Vagina (tissue), 2 donors: ENCODE measurements at regions not wholly inside any gene's neighbourhood (a gene's known extent, or its start where the extent isn't known, plus 50 kb on each side); places are given as distances from the start of the nearest gene placed in this dataset.
"Not testable (repeated sequence)": the region's sequence is repeated elsewhere in the genome, so short reads cannot be mapped to it uniquely, and the experiment has no call there.

Source experiments
- DNase-seq, 2 donors: peaks; one replicate each; pipeline ENCODE4 v3.0.0-alpha.2; 2017; ENCODE audit errors: extremely low spot score in 2 of 2
- H3K27ac ChIP-seq: fragments of 200-600 bp; sonication (generic); one replicate; pipeline ENCODE4 v1.5.1; 2019
- H3K27me3 ChIP-seq: fragments of 200-600 bp; sonication (generic); one replicate; pipeline ENCODE4 v1.5.1; 2019
- H3K36me3 ChIP-seq, 2 donors: fragments of 200-600 bp; sonication (generic); one replicate each; pipeline ENCODE4 v1.5.1; 2017 to 2019
- H3K4me1 ChIP-seq: fragments of 200-600 bp; sonication (generic); one replicate; pipeline ENCODE4 v1.5.1; 2019
- H3K4me3 ChIP-seq, 2 donors: fragments of 200-600 bp; sonication (generic); 1 replicate in 1 of 2; 2 replicates in 1 of 2; pipeline ENCODE4 v1.5.1; 2016 to 2019
- H3K9me3 ChIP-seq: fragments of 200-600 bp; sonication (generic); one replicate; pipeline ENCODE4 v1.5.1; 2019
- POLR2A ChIP-seq, 2 donors: fragments of 450-650 bp; IDR thresholded peaks; one replicate each; pipeline ENCODE4 v1.6.1; 2017; ENCODE audit warnings: antibody characterized with exemption in 2 of 2, mild to moderate bottlenecking in 2 of 2, moderate library complexity in 2 of 2
- POLR2AphosphoS5 ChIP-seq, 2 donors: sonication (generic); formaldehyde crosslinking; IDR thresholded peaks; one replicate each; pipeline ENCODE4 v1.9.0; 2017; ENCODE audit warnings: antibody characterized with exemption in 2 of 2, mild to moderate bottlenecking in 2 of 2, low read depth in 1 of 2; ENCODE audit not compliant: insufficient read depth in 1 of 2
- intact Hi-C: fragments of 100-400 bp; cut with DNase I; formaldehyde crosslinking; loops from one replicate; pipeline ENCODE4 v1.15.1; 2023
- TF ChIP-seq, protein P1 (sequence below), 3 experiments: fragments of 450-650 bp in 2 of 3; fragments of 200-600 bp in 1 of 3; sonication (generic) in 1 of 3; IDR thresholded peaks; one replicate each; pipeline ENCODE4 v1.5.1; 2017 to 2019; ENCODE audit warnings: antibody characterized with exemption in 3 of 3, mild to moderate bottlenecking in 2 of 3, moderate library complexity in 2 of 3

DNA sequence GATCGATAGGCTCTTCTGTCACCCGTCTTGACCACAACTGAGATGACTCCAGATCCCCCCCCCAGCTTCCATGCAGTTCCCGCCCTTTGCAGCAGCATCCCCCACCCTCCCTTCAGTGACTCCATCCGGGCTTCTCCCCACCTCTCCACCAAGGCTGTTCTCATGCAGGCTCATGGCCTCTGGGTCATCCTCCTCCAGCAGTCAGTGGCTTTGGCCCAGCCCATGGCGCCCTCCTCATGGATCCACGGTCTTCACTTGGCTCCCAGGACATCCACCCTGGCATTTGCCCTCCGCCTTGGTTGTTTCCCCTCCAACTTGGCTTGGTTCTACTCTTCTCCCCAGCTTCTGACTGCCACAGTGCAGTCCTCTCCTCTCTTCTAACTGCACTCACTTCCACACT, 96.7 kb upstream of the RUFY1 start:
- no peak for DNase-seq
- intact Hi-C loops, result no loop called here
- no peak overlapping the region for H3K4me3 ChIP-seq
- no peaks in the 10 kb centered on the region for H3K27me3 ChIP-seq
- H3K36me3 ChIP-seq, result no peaks in the 10 kb centered on the region
- no peaks in the 10 kb centered on the region for H3K4me1 ChIP-seq
- no peak for TF ChIP-seq POLR2A (IDR thresholded peaks at IDR 0.05)
- no peaks in the 10 kb centered on the region for H3K9me3 ChIP-seq
- H3K27ac ChIP-seq, result no peak overlapping the region

DNA sequence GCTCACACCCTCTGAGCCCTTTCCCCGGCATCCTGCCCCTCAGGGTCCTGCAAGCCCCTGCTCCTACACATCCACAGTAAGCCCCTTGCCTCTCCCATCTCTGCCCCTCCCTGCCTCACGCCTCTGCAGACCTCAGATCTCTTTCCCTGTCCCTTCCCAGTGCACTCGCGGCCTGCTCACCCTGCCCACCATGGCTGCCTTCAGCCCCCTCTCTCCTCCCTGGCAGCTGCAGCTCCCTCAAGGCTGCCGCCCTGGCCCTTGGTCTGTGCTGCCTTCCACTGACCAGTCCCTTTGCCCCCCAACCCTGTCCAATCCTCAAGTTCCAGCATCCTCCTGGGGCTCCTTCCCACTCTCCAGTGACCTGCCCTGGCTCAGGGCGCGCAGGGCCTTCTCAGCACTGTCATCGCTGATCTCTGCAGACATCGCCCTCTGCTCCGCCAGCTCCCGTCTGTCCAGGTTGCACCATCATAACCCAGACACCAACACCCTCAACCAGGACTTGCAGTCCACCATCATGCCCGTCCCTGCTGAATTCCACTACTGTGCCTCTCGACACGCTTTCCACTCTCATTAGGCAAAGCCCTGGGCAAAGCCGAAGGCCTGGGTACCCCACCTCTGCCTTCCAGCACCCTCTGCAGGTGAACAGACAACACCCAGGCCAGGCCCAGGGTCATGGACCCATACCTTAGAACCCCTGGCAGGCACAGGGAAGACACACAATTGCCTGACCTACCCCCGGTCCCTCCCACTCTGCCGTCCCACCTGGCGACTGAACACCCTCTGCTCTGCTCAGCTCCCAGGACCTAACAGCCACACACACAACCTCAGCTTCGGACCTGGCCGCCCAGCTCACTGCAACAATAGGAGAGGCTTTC, 97.8 kb upstream of the RUFY1 start:
- Histone ChIP-seq H3K27ac (no peak overlapping the region), H3K27me3 (no peaks in the 10 kb centered on the region), H3K4me1 (no peaks in the 10 kb centered on the region), H3K36me3 (no peaks in the 10 kb centered on the region), H3K9me3 (no peaks in the 10 kb centered on the region), H3K4me3 (no peak overlapping the region)
- no peak for TF ChIP-seq POLR2A (IDR thresholded peaks at IDR 0.05)
- TF ChIP-seq POLR2AphosphoS5 (IDR thresholded peaks at IDR 0.05; ENCODE audit: insufficient read depth in 1 of 2, low read depth in 1 of 2), result no peak
- TF ChIP-seq, protein P1, sequence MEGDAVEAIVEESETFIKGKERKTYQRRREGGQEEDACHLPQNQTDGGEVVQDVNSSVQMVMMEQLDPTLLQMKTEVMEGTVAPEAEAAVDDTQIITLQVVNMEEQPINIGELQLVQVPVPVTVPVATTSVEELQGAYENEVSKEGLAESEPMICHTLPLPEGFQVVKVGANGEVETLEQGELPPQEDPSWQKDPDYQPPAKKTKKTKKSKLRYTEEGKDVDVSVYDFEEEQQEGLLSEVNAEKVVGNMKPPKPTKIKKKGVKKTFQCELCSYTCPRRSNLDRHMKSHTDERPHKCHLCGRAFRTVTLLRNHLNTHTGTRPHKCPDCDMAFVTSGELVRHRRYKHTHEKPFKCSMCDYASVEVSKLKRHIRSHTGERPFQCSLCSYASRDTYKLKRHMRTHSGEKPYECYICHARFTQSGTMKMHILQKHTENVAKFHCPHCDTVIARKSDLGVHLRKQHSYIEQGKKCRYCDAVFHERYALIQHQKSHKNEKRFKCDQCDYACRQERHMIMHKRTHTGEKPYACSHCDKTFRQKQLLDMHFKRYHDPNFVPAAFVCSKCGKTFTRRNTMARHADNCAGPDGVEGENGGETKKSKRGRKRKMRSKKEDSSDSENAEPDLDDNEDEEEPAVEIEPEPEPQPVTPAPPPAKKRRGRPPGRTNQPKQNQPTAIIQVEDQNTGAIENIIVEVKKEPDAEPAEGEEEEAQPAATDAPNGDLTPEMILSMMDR (IDR thresholded peaks at IDR 0.05), result no peak
- DNase-seq, result no peak
- intact Hi-C loops, result no loop called here

DNA sequence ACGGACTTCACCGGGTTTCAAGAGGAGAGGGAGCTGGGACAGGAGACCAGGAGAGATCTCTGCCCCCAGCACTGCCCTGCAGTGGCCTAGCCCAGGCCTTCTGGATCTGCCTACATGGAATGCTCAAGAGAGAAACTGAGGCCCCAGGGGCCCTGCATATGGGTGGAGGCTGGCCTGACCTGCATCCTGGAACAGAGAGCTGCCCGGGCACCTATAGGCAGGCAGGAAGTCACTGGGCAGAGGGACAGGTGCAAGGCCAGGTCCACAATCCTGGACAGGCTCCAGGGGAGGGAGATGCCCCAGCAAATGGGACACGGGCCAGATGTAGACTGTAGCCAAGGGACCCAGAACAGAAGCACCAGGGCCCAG, 98.5 kb upstream of the RUFY1 start:
- Histone ChIP-seq H3K27me3 (no peaks in the 10 kb centered on the region), H3K36me3 (no peaks in the 10 kb centered on the region), H3K9me3 (no peaks in the 10 kb centered on the region), H3K4me3 (no peak overlapping the region), H3K4me1 (no peaks in the 10 kb centered on the region), H3K27ac (no peak overlapping the region)
- TF ChIP-seq, protein P1 (IDR thresholded peaks at IDR 0.05), result no peak
- no peak for TF ChIP-seq POLR2A (IDR thresholded peaks at IDR 0.05)
- no peak for TF ChIP-seq POLR2AphosphoS5 (IDR thresholded peaks at IDR 0.05; ENCODE audit: insufficient read depth in 1 of 2, low read depth in 1 of 2)
- DNase-seq, result no peak
- intact Hi-C loops, result no loop called here

DNA sequence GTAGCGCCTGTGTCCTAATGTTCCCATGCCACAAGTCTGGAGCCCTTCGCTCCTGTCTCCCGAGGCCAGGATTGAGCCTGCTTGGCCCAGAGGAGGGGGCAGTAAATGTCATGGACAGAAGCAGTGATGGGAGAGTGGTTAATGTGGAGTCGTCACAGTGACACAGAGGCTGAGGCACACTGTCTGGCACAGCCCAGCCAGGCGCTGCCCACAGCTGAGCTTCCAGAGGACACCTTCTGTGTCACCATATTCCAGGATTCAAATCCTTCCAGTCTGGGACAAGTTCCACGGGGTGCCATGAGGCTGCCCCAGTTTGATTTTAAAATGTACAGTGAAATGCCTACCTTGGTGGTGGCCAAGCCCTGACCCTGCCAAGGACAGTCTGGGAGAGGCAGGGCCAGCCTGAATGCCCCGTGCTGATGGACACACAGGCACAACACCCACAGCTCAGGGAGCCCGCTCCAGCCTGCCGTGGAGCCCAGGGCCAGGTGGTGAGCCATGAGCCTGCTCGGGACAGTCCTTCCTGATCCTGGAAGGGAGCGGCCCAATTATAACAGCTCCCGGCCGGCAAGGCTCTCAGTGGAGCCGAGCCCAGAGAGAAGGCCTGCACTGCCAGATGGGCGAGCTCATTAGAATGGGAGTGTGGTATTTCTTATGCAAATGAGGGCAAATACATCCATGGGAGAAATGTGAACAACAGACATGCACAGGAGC, 99.1 kb upstream of the RUFY1 start:
- H3K9me3 ChIP-seq, result no peaks in the 10 kb centered on the region
- H3K4me1 ChIP-seq, result no peaks in the 10 kb centered on the region
- DNase-seq, result no peak
- H3K36me3 ChIP-seq, result no peaks in the 10 kb centered on the region
- H3K27me3 ChIP-seq, result no peaks in the 10 kb centered on the region
- intact Hi-C loops, result no loop called here
- TF ChIP-seq POLR2A (IDR thresholded peaks at IDR 0.05) (no peak), POLR2AphosphoS5 (IDR thresholded peaks at IDR 0.05; ENCODE audit: insufficient read depth in 1 of 2, low read depth in 1 of 2) (no peak)
- TF ChIP-seq, protein P1 (IDR thresholded peaks at IDR 0.05), result no peak
- no peak overlapping the region for H3K27ac ChIP-seq
- no peak overlapping the region for H3K4me3 ChIP-seq

DNA sequence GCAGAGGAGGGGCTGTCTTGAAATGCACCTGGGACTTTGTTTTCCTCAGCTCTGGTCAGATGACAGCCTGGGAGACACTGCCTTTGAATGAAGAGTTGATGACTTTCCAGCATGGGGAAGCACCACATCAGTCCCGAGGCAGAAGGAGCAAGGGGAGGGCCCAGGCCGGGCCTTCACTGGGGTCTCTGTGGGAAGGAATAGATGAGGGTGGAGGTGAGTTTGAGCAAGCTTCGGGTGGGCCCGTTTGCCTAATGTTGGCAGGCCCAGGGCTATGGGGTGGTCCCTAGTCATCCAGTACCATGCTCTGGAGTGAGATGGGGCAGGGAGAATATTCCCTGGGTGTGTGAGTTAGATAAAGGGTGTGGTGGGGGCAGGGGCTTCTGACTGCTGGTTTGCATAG, 100.4 kb upstream of the RUFY1 start:
- H3K9me3 ChIP-seq, H3K27ac ChIP-seq, H3K4me1 ChIP-seq, DNase-seq, H3K4me3 ChIP-seq, intact Hi-C loops, H3K36me3 ChIP-seq, H3K27me3 ChIP-seq: not testable (repeated sequence)

DNA sequence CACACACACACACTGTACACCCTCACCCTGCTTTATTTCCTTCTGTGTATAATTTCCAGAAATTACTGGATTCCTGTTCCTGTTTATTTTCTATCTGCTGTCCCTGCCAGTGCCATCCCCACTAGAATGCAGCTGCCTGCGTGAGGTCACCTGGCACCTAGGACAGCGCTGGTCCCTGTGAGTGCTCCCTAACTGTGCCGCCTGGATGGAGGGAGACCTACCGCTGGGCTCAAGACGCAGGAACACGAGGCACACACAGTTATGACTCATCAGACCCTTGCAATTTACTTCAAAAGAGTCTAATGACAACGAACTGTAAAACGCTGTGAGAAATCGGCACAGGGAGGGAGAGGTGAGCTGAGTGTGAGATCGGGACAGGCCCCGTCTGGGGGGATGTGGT, 102.1 kb upstream of the RUFY1 start:
- intact Hi-C loops, H3K27me3 ChIP-seq, H3K36me3 ChIP-seq, H3K4me1 ChIP-seq, DNase-seq, H3K27ac ChIP-seq, H3K9me3 ChIP-seq, H3K4me3 ChIP-seq: not testable (repeated sequence)

DNA sequence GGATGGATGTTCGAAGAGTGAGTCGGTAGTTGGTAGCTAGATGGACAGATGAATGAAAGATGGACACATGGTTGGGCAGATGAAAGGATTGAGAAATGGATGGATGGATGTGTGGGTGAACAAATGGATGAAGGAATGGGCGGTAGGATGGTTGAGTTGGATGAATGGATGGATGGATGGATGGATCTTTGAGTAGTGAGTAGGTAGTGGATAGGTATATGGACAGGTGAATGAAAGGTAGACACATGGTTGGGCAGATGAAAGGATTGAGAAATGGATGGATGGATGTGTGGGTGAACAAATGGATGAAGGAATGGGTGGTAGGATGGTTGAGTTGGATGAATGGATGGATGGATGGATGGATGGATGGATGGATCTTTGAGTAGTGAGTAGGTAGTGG, 97.0 kb upstream of the ADAMTS2 start:
- H3K9me3 ChIP-seq, H3K4me3 ChIP-seq, H3K27ac ChIP-seq, DNase-seq, H3K36me3 ChIP-seq, H3K27me3 ChIP-seq, intact Hi-C loops, H3K4me1 ChIP-seq: not testable (repeated sequence)
